ENCODE measurements at regions not wholly inside any gene's neighbourhood (a gene's known extent, or its start where the extent isn't known, plus 50 kb on each side); places are given as distances from the start of the nearest gene placed in this dataset.

DNA sequence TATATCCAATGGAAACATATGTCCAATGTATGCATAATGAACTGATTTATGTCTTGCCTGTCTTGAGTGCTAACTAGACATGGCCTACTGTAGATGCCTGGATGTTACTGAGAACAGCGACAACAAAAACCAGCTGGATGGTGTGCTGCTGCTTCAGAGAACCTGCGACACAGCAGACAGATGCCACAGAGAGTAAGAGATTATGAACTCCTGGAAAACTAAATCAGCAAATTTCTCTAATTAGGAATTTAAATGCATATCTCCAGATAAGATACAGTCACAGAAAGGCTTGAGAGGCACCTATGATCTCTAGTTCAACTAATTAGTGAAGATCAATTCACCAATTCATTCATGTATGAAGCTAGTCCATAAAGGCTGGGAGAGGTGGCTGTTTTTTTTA is 1508.0 kb upstream of the TENM4 start:
- no peaks in the 10 kb centered on the region for H3K4me1 ChIP-seq (ENCODE audit: insufficient read depth)
- H3K9me3 ChIP-seq (ENCODE audit: low read depth), result peaks cover 4% of the 10 kb centered on the region
- H2AFZ ChIP-seq, result no peak overlapping the region
- no peak for DNase-seq (ENCODE audit: low spot score)
- 98% methylated on average over 2 of the region's 2 CpGs for WGBS (ENCODE audit: low lambda C conversion rate, missing lambda C conversion rate)
- no peaks in the 10 kb centered on the region for H3K36me3 ChIP-seq (replicated peaks; ENCODE audit: insufficient read depth, low read depth)
- no peak overlapping the region for H3K4me2 ChIP-seq
- no peak overlapping the region for H3K27ac ChIP-seq
- H3K27me3 ChIP-seq, result no peaks in the 10 kb centered on the region
- H3K79me2 ChIP-seq, result no peaks in the 10 kb centered on the region
- no peaks in the 10 kb centered on the region for H3K9me2 ChIP-seq (replicated peaks; ENCODE audit: insufficient read depth)
- no peaks in the 10 kb centered on the region for H4K20me1 ChIP-seq (ENCODE audit: insufficient read depth, poor library complexity, severe bottlenecking)
- no peak overlapping the region for H3K4me3 ChIP-seq
- TF ChIP-seq EZH2phosphoT487 (IDR thresholded peaks at IDR 0.05; ENCODE audit: low read depth, severe bottlenecking, unreplicated experiment) (no peak), EZH2 (IDR thresholded peaks at IDR 0.05; ENCODE audit: borderline replicate concordance) (no peak)
- TF ChIP-seq, protein P1, sequence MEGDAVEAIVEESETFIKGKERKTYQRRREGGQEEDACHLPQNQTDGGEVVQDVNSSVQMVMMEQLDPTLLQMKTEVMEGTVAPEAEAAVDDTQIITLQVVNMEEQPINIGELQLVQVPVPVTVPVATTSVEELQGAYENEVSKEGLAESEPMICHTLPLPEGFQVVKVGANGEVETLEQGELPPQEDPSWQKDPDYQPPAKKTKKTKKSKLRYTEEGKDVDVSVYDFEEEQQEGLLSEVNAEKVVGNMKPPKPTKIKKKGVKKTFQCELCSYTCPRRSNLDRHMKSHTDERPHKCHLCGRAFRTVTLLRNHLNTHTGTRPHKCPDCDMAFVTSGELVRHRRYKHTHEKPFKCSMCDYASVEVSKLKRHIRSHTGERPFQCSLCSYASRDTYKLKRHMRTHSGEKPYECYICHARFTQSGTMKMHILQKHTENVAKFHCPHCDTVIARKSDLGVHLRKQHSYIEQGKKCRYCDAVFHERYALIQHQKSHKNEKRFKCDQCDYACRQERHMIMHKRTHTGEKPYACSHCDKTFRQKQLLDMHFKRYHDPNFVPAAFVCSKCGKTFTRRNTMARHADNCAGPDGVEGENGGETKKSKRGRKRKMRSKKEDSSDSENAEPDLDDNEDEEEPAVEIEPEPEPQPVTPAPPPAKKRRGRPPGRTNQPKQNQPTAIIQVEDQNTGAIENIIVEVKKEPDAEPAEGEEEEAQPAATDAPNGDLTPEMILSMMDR (IDR thresholded peaks at IDR 0.05; ENCODE audit: poor library complexity), result no peak

DNA sequence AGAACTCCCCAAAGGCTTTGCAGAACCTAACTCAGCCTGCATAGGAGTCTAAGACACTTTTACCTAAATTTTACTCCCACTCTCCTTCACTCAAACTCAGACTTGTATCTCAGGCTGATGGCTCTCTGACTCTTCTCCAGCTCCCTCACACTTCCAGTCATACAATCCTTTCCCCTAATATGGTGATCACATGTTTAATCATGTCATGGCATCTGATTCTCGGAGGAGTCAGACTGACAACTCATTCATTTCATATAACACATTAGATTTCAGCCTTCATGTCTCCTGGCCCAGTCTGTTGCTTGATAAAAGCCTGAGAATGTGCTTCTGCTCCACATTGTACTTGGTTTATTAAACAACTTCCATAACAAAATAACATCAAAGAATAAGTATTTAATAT is 1503.9 kb upstream of the TENM4 start:
- no peak for DNase-seq (ENCODE audit: low spot score)

DNA sequence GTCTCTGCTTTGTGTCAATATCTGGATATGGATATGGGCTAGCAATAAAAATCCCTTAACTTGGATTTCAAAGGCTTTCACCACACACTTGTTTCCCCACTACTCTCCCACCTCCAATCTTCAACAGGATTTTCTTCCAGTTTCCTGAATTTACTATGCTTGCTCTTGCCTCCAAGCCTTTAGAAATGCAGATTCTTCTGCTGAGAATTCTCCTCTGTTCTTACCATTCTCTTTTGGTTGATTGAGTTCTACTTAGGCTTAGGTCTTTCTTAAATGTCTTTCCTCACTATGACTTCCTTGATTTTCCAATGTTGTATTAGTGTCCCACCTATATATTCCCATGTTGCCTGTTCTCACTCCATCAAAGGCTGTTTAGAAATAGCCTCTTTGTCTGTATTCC is 1502.4 kb upstream of the TENM4 start:
- no peaks in the 10 kb centered on the region for H4K20me1 ChIP-seq (ENCODE audit: insufficient read depth, poor library complexity, severe bottlenecking)
- H3K4me1 ChIP-seq (ENCODE audit: insufficient read depth), result no peaks in the 10 kb centered on the region
- H3K9me2 ChIP-seq (replicated peaks; ENCODE audit: insufficient read depth), result no peaks in the 10 kb centered on the region
- no peak overlapping the region for H2AFZ ChIP-seq
- H3K4me2 ChIP-seq, result no peak overlapping the region
- H3K4me3 ChIP-seq, result no peak overlapping the region
- no peaks in the 10 kb centered on the region for H3K27me3 ChIP-seq
- H3K36me3 ChIP-seq (replicated peaks; ENCODE audit: insufficient read depth, low read depth), result no peaks in the 10 kb centered on the region
- DNase-seq (ENCODE audit: low spot score), result no peak
- TF ChIP-seq EZH2 (IDR thresholded peaks at IDR 0.05; ENCODE audit: borderline replicate concordance) (no peak), EZH2phosphoT487 (IDR thresholded peaks at IDR 0.05; ENCODE audit: low read depth, severe bottlenecking, unreplicated experiment) (no peak)
- TF ChIP-seq, protein P1 (IDR thresholded peaks at IDR 0.05; ENCODE audit: poor library complexity), result no peak
- H3K27ac ChIP-seq, result no peak overlapping the region
- no peaks in the 10 kb centered on the region for H3K9me3 ChIP-seq (ENCODE audit: low read depth)
- no peaks in the 10 kb centered on the region for H3K79me2 ChIP-seq

More for the DNA sequence above, 1503.9 kb upstream of the TENM4 start:
- no peaks in the 10 kb centered on the region for H3K36me3 ChIP-seq (replicated peaks; ENCODE audit: insufficient read depth, low read depth)
- TF ChIP-seq EZH2 (IDR thresholded peaks at IDR 0.05; ENCODE audit: borderline replicate concordance) (no peak), EZH2phosphoT487 (IDR thresholded peaks at IDR 0.05; ENCODE audit: low read depth, severe bottlenecking, unreplicated experiment) (no peak)
- TF ChIP-seq, protein P1 (IDR thresholded peaks at IDR 0.05; ENCODE audit: poor library complexity), result no peak
- no peak overlapping the region for H3K4me2 ChIP-seq
- H3K9me3 ChIP-seq (ENCODE audit: low read depth), result no peaks in the 10 kb centered on the region
- no peak overlapping the region for H3K4me3 ChIP-seq
- no peak overlapping the region for H3K27ac ChIP-seq
- no peaks in the 10 kb centered on the region for H3K27me3 ChIP-seq
- no peaks in the 10 kb centered on the region for H4K20me1 ChIP-seq (ENCODE audit: insufficient read depth, poor library complexity, severe bottlenecking)
- H3K9me2 ChIP-seq (replicated peaks; ENCODE audit: insufficient read depth), result no peaks in the 10 kb centered on the region
- WGBS (ENCODE audit: low lambda C conversion rate, missing lambda C conversion rate), result 79% methylated on average over 1 of the region's 1 CpG
- H3K79me2 ChIP-seq, result no peaks in the 10 kb centered on the region
- no peak overlapping the region for H2AFZ ChIP-seq
- no peaks in the 10 kb centered on the region for H3K4me1 ChIP-seq (ENCODE audit: insufficient read depth)

DNA sequence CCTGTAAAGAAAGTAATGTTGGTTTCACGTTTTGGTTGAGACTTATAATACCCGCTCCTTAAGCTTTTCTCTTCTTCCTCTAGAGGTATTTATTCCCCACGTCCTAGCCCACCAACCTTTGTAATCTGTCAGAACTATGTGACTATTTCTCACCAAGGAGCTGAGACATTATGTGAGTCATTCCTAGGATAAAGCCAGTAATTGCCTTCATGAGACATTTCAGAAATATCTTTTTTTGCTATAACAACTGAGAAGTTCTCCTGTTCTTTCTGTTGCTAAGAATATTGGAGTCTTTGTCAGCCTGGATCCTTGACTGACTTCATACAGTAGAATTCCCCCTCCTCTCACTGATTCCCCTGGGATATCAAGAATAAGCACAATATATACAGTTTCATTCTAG is 1497.0 kb upstream of the TENM4 start:
- Histone ChIP-seq H4K20me1 (ENCODE audit: insufficient read depth, poor library complexity, severe bottlenecking) (no peaks in the 10 kb centered on the region), H3K9me2 (replicated peaks; ENCODE audit: insufficient read depth) (no peaks in the 10 kb centered on the region), H3K36me3 (replicated peaks; ENCODE audit: insufficient read depth, low read depth) (no peaks in the 10 kb centered on the region), H3K4me3 (no peak overlapping the region), H3K79me2 (no peaks in the 10 kb centered on the region), H3K4me2 (no peak overlapping the region), H3K27ac (no peak overlapping the region), H2AFZ (no peak overlapping the region), H3K27me3 (no peaks in the 10 kb centered on the region), H3K4me1 (ENCODE audit: insufficient read depth) (no peaks in the 10 kb centered on the region), H3K9me3 (ENCODE audit: low read depth) (no peaks in the 10 kb centered on the region)
- TF ChIP-seq EZH2phosphoT487 (IDR thresholded peaks at IDR 0.05; ENCODE audit: low read depth, severe bottlenecking, unreplicated experiment) (no peak), EZH2 (IDR thresholded peaks at IDR 0.05; ENCODE audit: borderline replicate concordance) (no peak)
- TF ChIP-seq, protein P1 (IDR thresholded peaks at IDR 0.05; ENCODE audit: poor library complexity), result no peak
- DNase-seq (ENCODE audit: low spot score), result no peak
- WGBS (ENCODE audit: low lambda C conversion rate, missing lambda C conversion rate), result 90% methylated on average over 3 of the region's 3 CpGs
